Mesenchymal stem cell (in vitro differentiated cells and primary cell): ENCODE measurements at regions not wholly inside any gene's neighbourhood (a gene's known extent, or its start where the extent isn't known, plus 50 kb on each side); places are given as distances from the start of the nearest gene placed in this dataset.
"Not testable (repeated sequence)": the region's sequence is repeated elsewhere in the genome, so short reads cannot be mapped to it uniquely, and the experiment has no call there.

ENCODE experiments used
- DNase-seq: peaks from one replicate; pipeline ENCODE4 v3.0.0-alpha.2; 2013
- H2AFZ ChIP-seq: one replicate; pipeline ENCODE4 v1.6.1; 2013; ENCODE audit warnings: low read depth, mild to moderate bottlenecking, control low read depth, inconsistent platforms, low read length, moderate library complexity
- H2AK5ac ChIP-seq: 2 replicates; pipeline ENCODE4 v1.6.1; 2013; ENCODE audit warnings: low read length, moderate library complexity, mild to moderate bottlenecking, inconsistent platforms; ENCODE audit not compliant: severe bottlenecking
- H2BK120ac ChIP-seq: one replicate; pipeline ENCODE4 v1.6.1; 2013; ENCODE audit warnings: low read depth, mild to moderate bottlenecking, inconsistent platforms, low read length, moderate library complexity
- H2BK12ac ChIP-seq, 2 experiments: one replicate each; pipeline ENCODE4 v1.6.1; 2013; ENCODE audit warnings: inconsistent platforms in 2 of 2, low read length in 2 of 2, mild to moderate bottlenecking in 2 of 2, moderate library complexity in 2 of 2, control low read depth in 1 of 2
- H2BK15ac ChIP-seq: one replicate; pipeline ENCODE4 v1.6.1; 2013; ENCODE audit warnings: mild to moderate bottlenecking, low read depth, inconsistent platforms; ENCODE audit not compliant: poor library complexity, severe bottlenecking
- H2BK5ac ChIP-seq: 2 replicates; pipeline ENCODE4 v1.6.1; 2013; ENCODE audit warnings: low read depth, mild to moderate bottlenecking, low read length, control low read depth, inconsistent platforms; ENCODE audit not compliant: poor library complexity, severe bottlenecking
- H3K14ac ChIP-seq, 2 experiments: one replicate each; pipeline ENCODE4 v1.6.1; 2013; ENCODE audit warnings: inconsistent platforms in 2 of 2, low read length in 2 of 2, control low read depth in 1 of 2, mild to moderate bottlenecking in 1 of 2, moderate library complexity in 1 of 2
- H3K18ac ChIP-seq, 2 experiments: one replicate each; pipeline ENCODE4 v1.6.1; 2013; ENCODE audit warnings: inconsistent platforms in 2 of 2, low read length in 2 of 2, control low read depth in 1 of 2, low read depth in 1 of 2, mild to moderate bottlenecking in 1 of 2
- H3K23ac ChIP-seq, 2 experiments: one replicate each; pipeline ENCODE4 v1.6.1; 2013; ENCODE audit warnings: inconsistent platforms in 2 of 2, low read length in 2 of 2, mild to moderate bottlenecking in 2 of 2, moderate library complexity in 2 of 2, control low read depth in 1 of 2
- H3K27ac ChIP-seq: 2 replicates; pipeline ENCODE4 v1.5.1; 2013; ENCODE audit warnings: mild to moderate bottlenecking, moderate library complexity, low read length, control low read depth, inconsistent platforms; ENCODE audit not compliant: poor library complexity, severe bottlenecking
- H3K27me3 ChIP-seq, 2 experiments: 2 replicates each; pipeline versions ENCODE4 v1.6.1 to v1.7.0; 2013; ENCODE audit warnings: low read length in 2 of 2, mild to moderate bottlenecking in 2 of 2, moderate library complexity in 2 of 2, control low read depth in 1 of 2, inconsistent platforms in 1 of 2; ENCODE audit not compliant: control insufficient read depth in 1 of 2, insufficient read depth in 1 of 2
- H3K36me3 ChIP-seq, 2 experiments: 2 replicates each; pipeline versions ENCODE4 v1.6.1 to v1.7.0; 2013; ENCODE audit warnings: low read length in 2 of 2, control low read depth in 1 of 2, inconsistent platforms in 1 of 2, low read depth in 1 of 2, mild to moderate bottlenecking in 1 of 2; ENCODE audit not compliant: insufficient read depth in 2 of 2, control insufficient read depth in 1 of 2
- H3K4ac ChIP-seq, 2 experiments: one replicate each; pipeline ENCODE4 v1.6.1; 2013; ENCODE audit warnings: inconsistent platforms in 2 of 2, low read length in 2 of 2, mild to moderate bottlenecking in 2 of 2, moderate library complexity in 2 of 2, control low read depth in 1 of 2, low read depth in 1 of 2
- H3K4me1 ChIP-seq: 2 replicates; pipeline ENCODE4 v1.6.1; 2013; ENCODE audit warnings: low read depth, low read length, control low read depth; ENCODE audit not compliant: control insufficient read depth, insufficient read depth
- H3K4me2 ChIP-seq: 2 replicates; pipeline ENCODE4 v1.6.1; 2013; ENCODE audit warnings: low read length, mild to moderate bottlenecking, inconsistent platforms; ENCODE audit not compliant: poor library complexity, severe bottlenecking
- H3K4me3 ChIP-seq, 2 experiments: 2 replicates each; pipeline versions ENCODE4 v1.5.1 to v1.7.0; 2013; ENCODE audit warnings: low read length in 2 of 2, mild to moderate bottlenecking in 2 of 2, control low read depth in 1 of 2, low read depth in 1 of 2; ENCODE audit not compliant: insufficient read depth in 1 of 2
- H3K79me1 ChIP-seq: replicated peaks from 2 replicates; pipeline ENCODE4 v1.6.1; 2013; ENCODE audit warnings: mild to moderate bottlenecking, control low read depth, low read length, inconsistent platforms; ENCODE audit not compliant: poor library complexity, severe bottlenecking
- H3K9ac ChIP-seq: 2 replicates; pipeline ENCODE4 v1.7.0; 2013; ENCODE audit warnings: mild to moderate bottlenecking, low read length, moderate library complexity
- H3K9me3 ChIP-seq: 2 replicates; pipeline ENCODE4 v1.7.0; 2013; ENCODE audit warnings: mild to moderate bottlenecking, low read length; ENCODE audit not compliant: control insufficient read depth
- H4K8ac ChIP-seq: one replicate; pipeline ENCODE4 v1.6.1; 2013; ENCODE audit warnings: inconsistent platforms, mild to moderate bottlenecking, low read length, moderate library complexity
- H4K91ac ChIP-seq: one replicate; pipeline ENCODE4 v1.6.1; 2013; ENCODE audit warnings: mild to moderate bottlenecking, low read length, inconsistent platforms
- WGBS: methylation state at CpG from one replicate; pipeline ENCODE4 v1.1.7; 2013; ENCODE audit warnings: mixed read lengths; 5-methylcytosine and 5-hydroxymethylcytosine counted together

GRCh38 chr16:29255496-29255796 is 151.1 kb downstream of the NPIPB11 start:
- DNase-seq, H3K79me1 ChIP-seq, H3K27ac ChIP-seq, H3K4me2 ChIP-seq, H3K23ac ChIP-seq, H2BK15ac ChIP-seq, H3K4ac ChIP-seq, H3K9ac ChIP-seq, H2AK5ac ChIP-seq, H3K14ac ChIP-seq, H3K4me1 ChIP-seq, H3K18ac ChIP-seq, H2BK120ac ChIP-seq, H3K36me3 ChIP-seq, H2BK5ac ChIP-seq, H4K91ac ChIP-seq, H3K9me3 ChIP-seq, H3K27me3 ChIP-seq, H3K4me3 ChIP-seq, H4K8ac ChIP-seq, H2AFZ ChIP-seq: not testable (repeated sequence)
- 92% methylated on average over 11 of the region's 13 CpGs for WGBS
- H2BK12ac ChIP-seq = peak overlapping the region in 1 of 2 experiments; percentile 78

DNA sequence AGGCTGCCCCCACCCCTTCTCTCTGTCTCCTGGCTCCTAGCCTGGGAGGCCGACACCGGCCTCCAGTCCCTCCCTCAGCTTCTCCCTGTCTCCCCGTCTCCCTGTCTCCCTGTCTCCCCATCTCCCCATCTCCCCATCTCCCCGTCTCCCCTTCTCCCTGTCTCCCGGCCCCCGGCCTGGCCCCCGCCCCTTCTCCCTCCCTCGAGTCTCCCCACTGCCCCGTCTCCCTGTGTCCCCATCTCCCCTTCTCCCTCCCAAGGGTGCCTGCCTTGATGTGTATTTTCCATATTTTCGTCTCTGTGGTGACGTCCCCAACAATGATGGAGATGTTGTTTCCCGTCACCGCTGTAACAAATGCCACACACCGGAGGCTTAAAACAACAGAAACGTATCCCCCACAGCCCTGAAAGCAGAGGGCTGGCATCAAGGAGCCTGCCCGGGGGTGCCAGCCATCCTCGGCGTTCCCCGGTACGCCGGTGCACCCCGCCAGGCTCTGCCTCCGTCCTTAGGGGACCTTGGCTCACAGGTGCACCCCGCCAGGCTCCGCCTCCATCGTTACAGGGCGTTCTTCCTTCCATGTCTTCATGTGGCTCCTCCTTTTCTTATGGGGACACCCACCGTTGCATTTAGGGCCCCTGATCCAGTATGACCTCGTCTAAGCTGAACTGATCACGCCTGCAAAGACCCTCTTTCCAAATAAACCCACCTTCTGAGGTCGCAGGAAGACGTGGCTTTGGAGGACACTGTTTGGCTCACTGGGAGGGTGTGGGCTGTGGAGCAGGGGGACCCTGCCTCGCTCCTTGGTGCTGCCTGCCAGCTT is 151.6 kb downstream of the NPIPB11 start:
- Histone ChIP-seq H3K4ac (no peak overlapping the region), H3K79me1 (no peaks in the 10 kb centered on the region)

DNA sequence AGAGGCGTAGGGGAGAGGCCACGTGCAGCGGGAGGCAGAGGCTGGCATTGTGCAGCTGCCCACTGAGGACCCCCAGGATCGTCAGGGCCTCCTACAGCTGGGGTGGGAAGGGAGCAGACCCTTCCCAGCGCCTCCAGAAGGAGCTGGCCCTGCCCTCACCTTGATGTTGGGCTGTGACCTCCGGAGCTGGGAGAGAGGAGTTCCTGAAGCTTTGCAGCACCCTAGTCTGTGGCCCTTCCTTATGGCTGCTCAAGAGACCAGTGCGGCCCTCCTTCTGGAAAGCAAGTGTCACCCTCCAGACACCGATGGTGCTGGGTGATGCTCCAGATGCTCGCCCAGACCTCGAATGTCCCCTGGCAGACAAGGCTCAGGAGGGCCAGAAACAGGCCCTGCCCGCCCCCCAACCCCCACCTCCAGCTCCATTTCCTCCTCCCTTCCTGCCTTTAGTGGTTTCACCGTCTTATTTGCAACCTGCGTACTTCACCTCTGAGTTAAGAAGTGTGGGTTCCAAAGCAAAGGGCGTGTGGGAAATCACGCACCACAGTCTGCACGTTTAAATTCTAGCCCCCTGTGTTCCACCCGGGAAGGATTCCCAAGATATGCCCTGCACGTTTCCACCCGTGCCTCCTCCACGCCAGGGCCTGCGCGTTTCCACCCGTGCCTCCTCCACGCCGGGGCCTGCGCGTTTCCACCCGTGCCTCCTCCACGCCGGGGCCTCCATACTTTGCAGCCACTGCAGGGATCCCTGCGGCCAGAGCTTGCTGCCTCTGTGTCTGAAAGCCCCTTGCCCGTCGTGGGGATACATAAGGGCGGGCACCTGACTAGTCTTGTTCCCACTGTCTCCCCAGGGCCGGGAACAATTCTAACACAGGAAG is 152.6 kb downstream of the NPIPB11 start:
- H3K36me3 ChIP-seq, H2AK5ac ChIP-seq, H3K79me1 ChIP-seq, H3K9ac ChIP-seq, H3K27me3 ChIP-seq, DNase-seq, H2BK12ac ChIP-seq, H3K14ac ChIP-seq, H3K4me2 ChIP-seq, H2BK5ac ChIP-seq, H2BK120ac ChIP-seq, H3K18ac ChIP-seq, H3K4ac ChIP-seq, H3K4me1 ChIP-seq, H2BK15ac ChIP-seq, H3K27ac ChIP-seq, H3K4me3 ChIP-seq, H3K9me3 ChIP-seq, H3K23ac ChIP-seq, H2AFZ ChIP-seq, H4K91ac ChIP-seq: not testable (repeated sequence)
- peak overlapping the region; percentile 41 for H4K8ac ChIP-seq
- 92% methylated on average over 26 of the region's 35 CpGs for WGBS

More for the DNA sequence above, 151.6 kb downstream of the NPIPB11 start:
- no peak overlapping the region for H2BK5ac ChIP-seq
- no peak overlapping the region for H3K4me3 ChIP-seq
- H2AFZ ChIP-seq = no peak overlapping the region
- H4K91ac ChIP-seq = no peak overlapping the region
- no peak overlapping the region for H3K27ac ChIP-seq
- no peak for DNase-seq
- WGBS = 91% methylated on average over 30 of the region's 33 CpGs
- H3K23ac ChIP-seq = no peak overlapping the region
- H3K4me2 ChIP-seq = no peak overlapping the region
- no peak overlapping the region for H4K8ac ChIP-seq
- H2BK12ac ChIP-seq = no peak overlapping the region
- no peaks in the 10 kb centered on the region for H3K27me3 ChIP-seq
- H3K4me1 ChIP-seq = peaks cover 8% of the 10 kb centered on the region
- H3K9me3 ChIP-seq = no peaks in the 10 kb centered on the region
- no peaks in the 10 kb centered on the region for H3K36me3 ChIP-seq
- no peak overlapping the region for H2AK5ac ChIP-seq
- H3K14ac ChIP-seq = no peak overlapping the region
- no peak overlapping the region for H3K18ac ChIP-seq
- H3K9ac ChIP-seq = no peak overlapping the region
- no peak overlapping the region for H2BK120ac ChIP-seq
- H2BK15ac ChIP-seq = no peak overlapping the region

GRCh38 chr16:29253066-29253590 is 153.4 kb downstream of the NPIPB11 start:
- not testable (repeated sequence) for H2BK15ac ChIP-seq, H3K23ac ChIP-seq, H4K91ac ChIP-seq, H3K4me3 ChIP-seq, H3K4me2 ChIP-seq, H2BK12ac ChIP-seq, H3K4ac ChIP-seq, H2AK5ac ChIP-seq, H3K9me3 ChIP-seq, H3K36me3 ChIP-seq, H3K9ac ChIP-seq, H3K4me1 ChIP-seq, H3K27me3 ChIP-seq, H3K27ac ChIP-seq, H4K8ac ChIP-seq, H2BK5ac ChIP-seq, H2BK120ac ChIP-seq, H3K18ac ChIP-seq, H3K79me1 ChIP-seq, H3K14ac ChIP-seq, DNase-seq, H2AFZ ChIP-seq
- WGBS = 87% methylated on average over 7 of the region's 7 CpGs
